Keratinocyte (primary cell): ENCODE measurements at regions not wholly inside any gene's neighbourhood (a gene's known extent, or its start where the extent isn't known, plus 50 kb on each side); places are given as distances from the start of the nearest gene placed in this dataset.

Experiments
- EZH2 ChIP-seq: IDR thresholded peaks from one replicate; pipeline ENCODE4 v1.6.1; 2012; ENCODE audit warnings: inconsistent platforms, mild to moderate bottlenecking, low read length, moderate library complexity
- TF ChIP-seq, protein P1 (sequence below), 3 experiments: IDR thresholded peaks in 1 of 3; conservative IDR thresholded peaks in 1 of 3; optimal IDR thresholded peaks in 1 of 3; 2 replicates in 2 of 3; 3 replicates in 1 of 3; pipeline versions ENCODE3 to v1.5.1; 2011; ENCODE audit warnings: low read length in 3 of 3, mild to moderate bottlenecking in 3 of 3, moderate library complexity in 2 of 3, control low read depth in 1 of 3, inconsistent platforms in 1 of 3; ENCODE audit not compliant: insufficient read depth in 2 of 3; ENCODE audit errors: extremely low read depth in 1 of 3

GRCh38 chr3:22161315-22161714, 410.3 kb upstream of the ZNF385D start:
- TF ChIP-seq, protein P1, sequence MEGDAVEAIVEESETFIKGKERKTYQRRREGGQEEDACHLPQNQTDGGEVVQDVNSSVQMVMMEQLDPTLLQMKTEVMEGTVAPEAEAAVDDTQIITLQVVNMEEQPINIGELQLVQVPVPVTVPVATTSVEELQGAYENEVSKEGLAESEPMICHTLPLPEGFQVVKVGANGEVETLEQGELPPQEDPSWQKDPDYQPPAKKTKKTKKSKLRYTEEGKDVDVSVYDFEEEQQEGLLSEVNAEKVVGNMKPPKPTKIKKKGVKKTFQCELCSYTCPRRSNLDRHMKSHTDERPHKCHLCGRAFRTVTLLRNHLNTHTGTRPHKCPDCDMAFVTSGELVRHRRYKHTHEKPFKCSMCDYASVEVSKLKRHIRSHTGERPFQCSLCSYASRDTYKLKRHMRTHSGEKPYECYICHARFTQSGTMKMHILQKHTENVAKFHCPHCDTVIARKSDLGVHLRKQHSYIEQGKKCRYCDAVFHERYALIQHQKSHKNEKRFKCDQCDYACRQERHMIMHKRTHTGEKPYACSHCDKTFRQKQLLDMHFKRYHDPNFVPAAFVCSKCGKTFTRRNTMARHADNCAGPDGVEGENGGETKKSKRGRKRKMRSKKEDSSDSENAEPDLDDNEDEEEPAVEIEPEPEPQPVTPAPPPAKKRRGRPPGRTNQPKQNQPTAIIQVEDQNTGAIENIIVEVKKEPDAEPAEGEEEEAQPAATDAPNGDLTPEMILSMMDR (optimal IDR thresholded peaks at IDR 0.05 in 1 of 3, IDR thresholded peaks at IDR 0.05 in 1 of 3, conservative IDR thresholded peaks at IDR 0.05 in 1 of 3; ENCODE audit: extremely low read depth in 1 of 3, insufficient read depth in 2 of 3, low read length in 3 of 3) = no peak
- TF ChIP-seq EZH2 = no peak
